Endothelial cell (in vitro differentiated cells): ENCODE measurements at regions not wholly inside any gene's neighbourhood (a gene's known extent, or its start where the extent isn't known, plus 50 kb on each side); places are given as distances from the start of the nearest gene placed in this dataset.

Source experiments
- DNase-seq: peaks from one replicate; pipeline ENCODE4 v3.0.0; 2021; ENCODE audit warnings: low spot score
- H3K27ac Mint-ChIP-seq: one replicate; pipeline ENCODE4 v1.8.0; 2021; ENCODE audit warnings: mixed read lengths, inconsistent platforms; ENCODE audit not compliant: unreplicated experiment
- H3K27me3 Mint-ChIP-seq: one replicate; pipeline ENCODE4 v1.8.0; 2021; ENCODE audit warnings: mild to moderate bottlenecking, moderate library complexity, mixed read lengths, inconsistent platforms; ENCODE audit not compliant: unreplicated experiment
- H3K36me3 Mint-ChIP-seq: one replicate; pipeline ENCODE4 v1.8.0; 2021; ENCODE audit warnings: mild to moderate bottlenecking, low read depth, mixed read lengths, inconsistent platforms; ENCODE audit not compliant: unreplicated experiment
- H3K4me1 Mint-ChIP-seq: one replicate; pipeline ENCODE4 v1.8.0; 2021; ENCODE audit warnings: mild to moderate bottlenecking, mixed read lengths, inconsistent platforms; ENCODE audit not compliant: unreplicated experiment
- H3K4me3 Mint-ChIP-seq: one replicate; pipeline ENCODE4 v1.8.0; 2021; ENCODE audit warnings: mild to moderate bottlenecking, mixed read lengths, inconsistent platforms; ENCODE audit not compliant: unreplicated experiment
- H3K9me3 Mint-ChIP-seq: one replicate; pipeline ENCODE4 v1.8.0; 2021; ENCODE audit warnings: mixed read lengths, inconsistent platforms; ENCODE audit not compliant: unreplicated experiment
- CTCF ChIP-seq: fragments of 200-600 bp; sonication (generic); IDR thresholded peaks from one replicate; pipeline ENCODE4 v1.5.0; 2021; ENCODE audit warnings: antibody characterized with exemption; ENCODE audit not compliant: unreplicated experiment

DNA sequence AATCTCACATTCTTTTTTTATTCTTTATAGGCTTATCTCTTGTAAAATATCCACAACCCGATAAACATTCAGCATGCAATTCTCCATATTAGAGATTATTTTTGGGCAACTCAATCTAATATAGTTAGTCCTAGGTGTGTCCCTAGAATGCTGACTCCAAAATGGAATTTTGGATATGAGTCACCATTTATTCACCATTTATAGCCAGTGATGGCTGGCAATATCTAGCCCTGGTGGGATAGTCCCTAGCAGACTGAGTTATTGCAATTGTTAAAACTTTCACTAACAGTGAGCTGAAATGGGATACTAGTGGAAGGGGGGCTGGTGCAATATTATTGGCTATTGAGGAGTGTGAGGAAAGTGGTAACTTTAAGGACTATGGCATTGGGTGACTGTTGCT is 401.6 kb downstream of the SLC4A3 start:
- H3K4me3 Mint-ChIP-seq, result no peak overlapping the region
- no peaks in the 10 kb centered on the region for H3K9me3 Mint-ChIP-seq
- DNase-seq, result no peak
- no peak overlapping the region for H3K27ac Mint-ChIP-seq
- peaks cover 1% of the 10 kb centered on the region for H3K27me3 Mint-ChIP-seq
- H3K36me3 Mint-ChIP-seq, result no peaks in the 10 kb centered on the region
- TF ChIP-seq CTCF, result no peak
- peaks cover 3% of the 10 kb centered on the region for H3K4me1 Mint-ChIP-seq

DNA sequence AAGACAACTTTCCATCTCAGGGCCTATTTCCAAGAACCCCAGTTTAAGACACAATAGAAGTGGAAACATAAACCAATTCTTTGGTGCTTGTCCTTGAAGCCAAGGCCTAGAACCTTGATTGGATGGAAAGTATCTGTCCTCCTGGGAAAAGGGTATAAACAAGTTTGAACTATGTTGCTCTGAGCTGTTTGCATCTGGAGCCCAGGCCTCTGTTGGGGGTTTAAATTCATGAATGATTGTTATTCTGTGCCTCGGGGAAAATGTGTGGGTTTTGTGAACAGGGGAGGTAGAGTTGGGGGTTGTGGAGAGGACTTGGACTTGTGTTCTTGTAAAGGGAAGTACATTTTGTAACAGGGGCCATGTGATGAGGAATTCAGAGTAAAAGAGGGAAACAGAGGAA is 406.1 kb downstream of the SLC4A3 start:
- no peak for DNase-seq
- H3K4me1 Mint-ChIP-seq, result peaks cover 3% of the 10 kb centered on the region
- no peak overlapping the region for H3K4me3 Mint-ChIP-seq
- no peak for TF ChIP-seq CTCF
- H3K27ac Mint-ChIP-seq, result no peak overlapping the region
- H3K36me3 Mint-ChIP-seq, result no peaks in the 10 kb centered on the region
- no peaks in the 10 kb centered on the region for H3K27me3 Mint-ChIP-seq
- no peaks in the 10 kb centered on the region for H3K9me3 Mint-ChIP-seq

GRCh38 chr2:220034426-220035130 is 407.1 kb downstream of the SLC4A3 start:
- no peak for DNase-seq
- Mint-ChIP-seq H3K4me3 (no peak overlapping the region), H3K4me1 (peaks cover 3% of the 10 kb centered on the region), H3K9me3 (no peaks in the 10 kb centered on the region), H3K36me3 (no peaks in the 10 kb centered on the region), H3K27me3 (no peaks in the 10 kb centered on the region), H3K27ac (no peak overlapping the region)
- TF ChIP-seq CTCF, result no peak

- Mint-ChIP-seq H3K4me3 (no peak overlapping the region), H3K4me1 (peaks cover 3% of the 10 kb centered on the region), H3K36me3 (no peaks in the 10 kb centered on the region), H3K27me3 (no peaks in the 10 kb centered on the region), H3K9me3 (no peaks in the 10 kb centered on the region), H3K27ac (no peak overlapping the region)
- DNase-seq, result no peak
- TF ChIP-seq CTCF, result no peak
These were observed 409.0 kb downstream of the SLC4A3 start for GRCh38 chr2:220036431-220036830.

DNA sequence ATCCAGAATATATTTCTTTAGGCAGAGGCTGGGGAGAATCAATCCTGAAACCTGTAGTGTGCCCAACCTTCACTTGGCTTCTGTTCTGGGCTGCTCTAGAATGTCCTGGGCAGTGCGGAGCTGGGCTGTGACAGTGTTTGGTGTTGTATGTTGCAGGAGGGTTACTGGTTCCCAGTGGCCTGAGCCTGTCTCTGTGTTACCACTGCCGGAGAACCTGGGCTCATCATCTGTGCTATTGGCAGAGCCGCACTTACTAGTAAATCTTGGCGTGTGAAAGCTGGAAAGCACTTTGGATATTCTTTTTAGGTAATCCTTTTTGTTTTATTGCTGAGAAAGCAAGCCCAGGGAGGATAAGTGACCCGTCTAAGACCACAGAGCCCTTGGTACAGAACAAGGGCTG is 412.9 kb downstream of the SLC4A3 start:
- TF ChIP-seq CTCF, result no peak
- H3K4me3 Mint-ChIP-seq, result no peak overlapping the region

More for the DNA sequence above, 412.9 kb downstream of the SLC4A3 start:
- no peaks in the 10 kb centered on the region for H3K27me3 Mint-ChIP-seq
- no peak overlapping the region for H3K27ac Mint-ChIP-seq
- no peak for DNase-seq
- H3K36me3 Mint-ChIP-seq, result no peaks in the 10 kb centered on the region
- no peaks in the 10 kb centered on the region for H3K9me3 Mint-ChIP-seq
- H3K4me1 Mint-ChIP-seq, result no peaks in the 10 kb centered on the region
